GM12891 (cell line): ENCODE measurements at regions not wholly inside any gene's neighbourhood (a gene's known extent, or its start where the extent isn't known, plus 50 kb on each side); places are given as distances from the start of the nearest gene placed in this dataset.
"Not testable (repeated sequence)": the region's sequence is repeated elsewhere in the genome, so short reads cannot be mapped to it uniquely, and the experiment has no call there.

Experiments
- DNase-seq: peaks from one replicate; pipeline ENCODE4 v3.0.0; 2011; ENCODE audit warnings: low spot score; ENCODE audit not compliant: insufficient read length
- FAIRE-seq: peaks from 2 replicates; lab custom pipeline; 2011; peaks lifted over from hg19 to GRCh38; lab: Jason Lieb, UNC
- PAX5 ChIP-seq: IDR thresholded peaks from 2 replicates; pipeline ENCODE4 v1.6.1; 2011; ENCODE audit warnings: low read length, moderate library complexity, mild to moderate bottlenecking; ENCODE audit not compliant: insufficient read depth, severe bottlenecking
- POLR2A ChIP-seq: IDR thresholded peaks from 2 replicates; pipeline ENCODE4 v1.6.1; 2011; ENCODE audit warnings: low read depth, low read length, control low read depth
- POLR2AphosphoS5 ChIP-seq: IDR thresholded peaks from 2 replicates; pipeline ENCODE4 v1.6.1; 2011; ENCODE audit warnings: low read depth, low read length, control low read depth
- POU2F2 ChIP-seq: IDR thresholded peaks from 2 replicates; pipeline ENCODE4 v1.6.1; 2011; ENCODE audit warnings: low read depth, mild to moderate bottlenecking, control low read depth, low read length, moderate library complexity
- SPI1 ChIP-seq: IDR thresholded peaks from 2 replicates; pipeline ENCODE4 v1.6.1; 2011; ENCODE audit warnings: low read depth, low read length, control low read depth
- TAF1 ChIP-seq: IDR thresholded peaks from 2 replicates; pipeline ENCODE4 v1.6.1; 2011; ENCODE audit warnings: low read depth, low read length, control low read depth

DNA sequence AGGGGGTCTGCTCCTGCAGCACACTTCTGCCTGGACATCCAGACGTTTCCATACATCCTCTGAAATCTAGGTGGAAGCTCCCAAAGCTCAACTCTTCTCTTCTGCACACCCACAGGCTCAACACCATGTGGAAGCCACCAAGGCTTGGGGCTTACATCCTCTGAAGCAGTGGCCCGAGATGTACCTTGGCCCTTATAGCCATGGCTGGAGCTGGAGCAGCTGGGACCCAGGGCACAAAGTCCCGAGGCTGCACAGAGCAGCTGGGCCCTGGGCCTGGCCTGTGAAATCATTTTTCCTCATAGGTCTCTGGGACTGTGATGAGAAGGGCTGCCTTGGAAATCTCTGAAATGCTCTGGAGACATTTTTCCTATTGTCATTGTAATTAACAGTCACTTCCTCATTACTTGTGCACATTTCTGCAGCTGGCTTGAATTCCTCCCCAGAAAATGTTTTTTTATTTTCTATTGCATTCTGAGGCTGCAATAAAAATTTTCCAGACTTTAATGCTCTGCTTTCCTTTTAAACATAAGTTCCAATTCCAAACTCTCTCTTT, 645.6 kb downstream of the RWDD3 start:
- DNase-seq = no peak
- no peak for FAIRE-seq
- TF ChIP-seq PAX5 (no peak), POU2F2 (no peak), SPI1 (no peak), POLR2A (no peak), TAF1 (no peak), POLR2AphosphoS5 (no peak)

DNA sequence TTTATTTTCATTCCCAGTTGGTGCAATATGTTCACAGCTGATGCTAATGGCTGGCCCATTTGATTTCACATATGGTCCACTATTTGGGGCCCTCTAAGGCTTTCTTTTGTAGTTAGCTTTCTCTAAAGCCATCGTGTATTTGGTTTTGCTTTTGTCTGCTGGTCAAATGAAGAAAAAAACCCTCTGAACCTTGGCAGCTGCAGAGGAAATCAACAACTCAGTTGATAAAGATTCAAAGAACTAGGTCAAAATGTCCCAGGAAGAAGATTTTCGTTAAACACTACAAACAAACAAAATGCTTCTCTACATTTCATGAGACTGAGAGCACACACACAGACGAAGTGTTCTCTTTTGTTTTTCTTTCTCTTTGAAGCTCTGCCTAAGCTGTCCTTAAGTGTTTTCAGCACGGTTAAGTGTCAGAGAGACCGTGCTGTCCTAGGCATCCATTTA, 655.0 kb downstream of the RWDD3 start:
- DNase-seq = no peak
- TF ChIP-seq POLR2AphosphoS5 (no peak), POLR2A (no peak), PAX5 (no peak), SPI1 (no peak), POU2F2 (no peak), TAF1 (no peak)
- no peak for FAIRE-seq

DNA sequence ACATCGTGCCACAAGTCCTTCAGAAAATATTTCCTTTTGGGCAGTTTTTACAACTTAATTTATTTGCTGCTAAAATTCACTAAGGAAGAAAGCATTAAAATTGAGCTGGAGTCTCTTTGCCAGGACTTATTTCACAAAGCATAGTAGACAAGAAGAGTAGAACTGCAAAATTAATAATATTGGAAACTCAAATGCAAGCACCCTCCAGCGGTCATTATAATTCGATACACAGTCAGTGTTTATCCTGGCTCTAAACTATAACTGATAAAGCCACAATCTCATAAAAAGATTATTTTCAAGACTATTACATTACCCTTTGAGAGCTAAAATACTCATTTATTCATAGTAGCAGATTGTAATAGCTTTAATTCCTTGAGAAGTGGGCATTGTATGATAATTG, 655.4 kb downstream of the RWDD3 start:
- FAIRE-seq = no peak
- DNase-seq = no peak
- TF ChIP-seq TAF1 = no peak
- no peak for TF ChIP-seq POU2F2
- no peak for TF ChIP-seq POLR2A
- no peak for TF ChIP-seq POLR2AphosphoS5
- TF ChIP-seq SPI1 = no peak
- TF ChIP-seq PAX5 = no peak

DNA sequence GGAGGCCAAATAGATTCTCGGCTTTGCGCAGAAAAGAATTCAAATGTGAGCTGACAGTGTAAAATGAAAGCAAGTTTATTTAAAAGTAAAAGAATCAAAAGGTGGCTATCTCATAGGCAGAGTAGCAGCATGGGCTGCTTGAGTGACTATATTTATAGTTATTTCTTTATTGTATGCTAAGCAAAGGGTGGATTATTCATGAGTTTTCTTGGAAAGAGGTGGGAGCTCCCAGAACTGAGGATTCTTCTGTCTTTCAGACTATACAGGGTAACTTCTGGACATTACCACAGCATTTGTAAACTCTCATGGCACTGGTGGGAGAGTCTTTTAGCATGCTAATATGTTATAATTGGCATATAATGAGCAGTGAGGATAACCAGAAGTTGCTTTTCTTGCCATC, 659.9 kb downstream of the RWDD3 start:
- FAIRE-seq (no peak), DNase-seq (no peak)
- no peak for TF ChIP-seq TAF1
- TF ChIP-seq POLR2A = no peak
- TF ChIP-seq POU2F2 = no peak
- TF ChIP-seq POLR2AphosphoS5 = no peak
- TF ChIP-seq SPI1 = no peak
- TF ChIP-seq PAX5 = no peak

DNA sequence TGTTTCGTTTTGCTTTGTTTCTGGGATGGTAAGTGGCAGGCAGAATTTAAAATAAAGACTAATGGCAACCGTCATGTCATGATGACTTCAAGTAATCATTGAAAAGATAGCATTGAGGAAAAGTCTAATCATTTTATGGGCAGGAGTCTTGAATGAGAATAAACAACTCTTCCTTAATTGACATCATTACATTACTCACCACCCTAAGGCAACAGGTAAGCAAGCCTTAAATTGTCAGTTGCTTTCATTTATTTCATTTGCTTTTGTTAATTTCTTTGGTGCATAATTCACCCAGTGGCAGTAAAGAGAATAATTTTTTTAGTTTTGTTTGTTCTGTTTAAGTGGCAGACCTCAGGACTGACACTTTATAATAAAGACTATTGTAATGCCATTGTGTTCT, 669.0 kb downstream of the RWDD3 start:
- DNase-seq (no peak), FAIRE-seq (no peak)
- TF ChIP-seq TAF1 (no peak), POLR2A (no peak), PAX5 (no peak), POLR2AphosphoS5 (no peak), POU2F2 (no peak), SPI1 (no peak)

DNA sequence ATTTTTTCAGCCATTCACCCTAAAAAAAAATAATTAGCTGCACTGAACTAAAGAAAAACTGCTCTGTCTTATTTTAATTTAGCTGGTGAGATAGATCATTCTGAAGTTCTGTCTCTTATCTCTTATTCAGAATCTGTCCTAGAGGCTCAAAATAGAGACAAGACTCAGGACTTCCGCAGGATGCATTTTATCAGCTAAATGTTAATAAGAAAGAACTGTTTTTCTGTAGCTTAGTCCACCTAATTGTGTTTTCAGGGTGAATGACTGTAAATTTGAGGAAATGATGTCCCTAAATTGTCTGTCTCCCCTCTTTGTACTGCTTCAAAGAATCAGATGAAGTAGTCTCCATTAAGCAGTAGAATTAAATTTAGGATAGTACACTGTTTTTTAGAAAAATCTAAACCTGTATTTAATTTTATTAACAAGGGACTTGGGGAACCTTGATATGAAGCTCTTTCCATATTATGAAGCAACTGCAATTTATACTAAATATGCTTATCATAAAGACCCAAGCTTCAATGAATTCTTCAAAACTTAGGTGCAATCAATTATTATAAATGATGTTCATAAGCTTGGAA, 671.9 kb downstream of the RWDD3 start:
- FAIRE-seq = no peak
- TF ChIP-seq POLR2AphosphoS5 = no peak
- no peak for TF ChIP-seq POU2F2
- no peak for TF ChIP-seq SPI1
- no peak for TF ChIP-seq PAX5
- no peak for TF ChIP-seq POLR2A

DNA sequence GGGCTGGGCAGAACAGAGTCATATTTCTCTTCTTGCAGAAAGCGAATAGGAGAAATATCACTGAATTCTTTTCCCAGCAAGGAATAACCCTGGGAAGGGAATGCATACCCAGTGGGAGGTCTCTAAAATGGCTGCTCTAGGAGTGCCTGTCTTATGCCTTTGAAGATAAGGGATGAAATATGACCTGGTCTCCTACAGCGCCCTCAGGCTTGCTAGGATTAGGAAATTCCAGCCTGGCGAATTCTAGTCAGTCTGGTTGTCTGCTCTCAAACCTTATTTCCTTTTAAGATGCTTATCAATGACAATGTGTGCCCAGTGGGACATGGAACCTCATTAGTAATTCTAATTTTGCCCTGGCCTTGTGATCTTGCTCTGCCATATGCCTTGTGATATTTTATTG, 677.7 kb downstream of the RWDD3 start:
- not testable (repeated sequence) for DNase-seq, FAIRE-seq

More for the DNA sequence above, 671.9 kb downstream of the RWDD3 start:
- no peak for DNase-seq

DNA sequence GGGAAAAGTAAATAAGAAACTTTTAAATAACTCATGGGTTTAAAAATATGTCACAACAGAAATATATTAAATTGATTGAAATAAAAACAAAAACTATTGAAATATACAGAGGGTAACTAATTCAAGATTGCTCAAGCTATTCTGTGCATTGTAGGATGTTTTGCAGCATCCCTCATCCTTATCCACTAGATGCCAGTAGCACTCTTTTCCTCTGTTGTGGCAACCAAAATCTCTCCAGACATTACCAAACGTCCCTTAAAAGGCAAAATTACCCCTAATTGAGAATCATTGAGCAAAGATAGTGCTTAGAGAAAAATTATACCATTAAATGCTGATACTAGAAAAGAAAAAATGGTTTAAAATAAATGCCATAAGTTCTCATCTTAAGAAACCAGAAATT, 682.6 kb downstream of the RWDD3 start:
- no peak for DNase-seq
- no peak for FAIRE-seq
- no peak for TF ChIP-seq TAF1
- no peak for TF ChIP-seq POLR2A
- no peak for TF ChIP-seq PAX5
- no peak for TF ChIP-seq SPI1
- no peak for TF ChIP-seq POU2F2
- TF ChIP-seq POLR2AphosphoS5 = no peak

DNA sequence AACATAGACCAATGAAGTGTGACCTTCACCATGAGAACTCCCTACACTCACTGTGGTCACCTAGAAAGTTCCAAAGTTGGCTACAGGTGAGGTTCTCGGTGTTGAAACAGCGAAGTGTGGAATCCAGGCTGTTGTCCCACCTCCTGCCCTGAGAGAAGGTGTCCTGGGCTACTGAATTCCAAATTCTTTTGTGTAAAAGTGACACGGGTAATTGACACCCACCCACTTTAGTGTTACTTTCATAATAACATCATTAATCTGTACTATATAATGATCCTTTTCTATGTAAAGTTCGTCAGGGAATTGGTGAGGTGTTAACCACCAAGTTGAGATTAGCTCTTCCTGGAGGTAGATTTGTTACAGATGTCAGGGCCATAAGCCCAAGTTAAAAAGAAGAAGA, 690.7 kb downstream of the RWDD3 start:
- DNase-seq (no peak), FAIRE-seq (no peak)
- no peak for TF ChIP-seq PAX5
- TF ChIP-seq POLR2A = no peak
- TF ChIP-seq POU2F2 = no peak
- TF ChIP-seq SPI1 = no peak
- TF ChIP-seq TAF1 = no peak
- no peak for TF ChIP-seq POLR2AphosphoS5

DNA sequence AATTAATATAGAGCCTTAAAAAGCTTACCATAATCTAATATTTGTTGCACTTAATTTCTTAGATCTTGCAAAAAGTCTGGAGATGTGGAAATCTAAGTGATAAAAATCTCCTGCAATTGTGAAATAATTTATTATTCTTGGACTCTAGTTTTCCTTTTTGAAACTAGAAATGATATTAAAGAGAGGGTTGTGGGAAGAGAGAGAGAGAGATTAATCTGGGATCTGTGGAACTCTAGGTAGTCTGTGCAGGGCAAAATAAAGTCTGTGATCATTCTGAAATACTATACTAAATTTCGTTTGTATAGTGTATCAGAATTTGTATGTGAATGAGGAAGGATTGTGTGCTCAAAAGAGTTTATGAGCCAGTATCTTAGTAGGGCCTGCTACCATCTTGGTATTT, 692.3 kb downstream of the RWDD3 start:
- TF ChIP-seq POLR2AphosphoS5 = no peak
- FAIRE-seq = no peak
- DNase-seq = no peak

DNA sequence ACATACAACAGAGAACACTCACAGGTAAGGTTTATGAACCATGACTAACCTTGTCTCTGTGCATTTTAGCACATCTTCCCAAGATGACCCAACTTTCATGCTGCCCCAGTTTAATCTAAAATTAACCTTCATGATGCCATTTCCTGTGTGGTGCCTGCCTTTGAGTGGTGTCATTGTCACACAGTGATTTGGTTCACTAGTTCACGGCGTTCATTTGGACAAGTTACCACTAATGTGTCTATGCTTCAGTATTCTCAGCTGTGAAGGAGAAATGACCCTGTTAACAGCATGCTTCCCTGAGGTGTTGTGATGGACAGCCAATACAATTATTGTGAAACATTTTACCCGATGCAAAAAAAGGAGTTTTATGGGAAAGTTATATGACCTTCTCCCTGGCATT, 693.1 kb downstream of the RWDD3 start:
- FAIRE-seq (no peak), DNase-seq (no peak)
- TF ChIP-seq SPI1 (no peak), POU2F2 (no peak), PAX5 (no peak), POLR2AphosphoS5 (no peak), TAF1 (no peak), POLR2A (no peak)
